H1 (cell line): ENCODE measurements at regions not wholly inside any gene's neighbourhood (a gene's known extent, or its start where the extent isn't known, plus 50 kb on each side); places are given as distances from the start of the nearest gene placed in this dataset.

Experiments used
- CTCF ChIA-PET: fragments of 300-600 bp; sonication (Branson Sonifier 250); formaldehyde crosslinking; loops from one replicate; lab custom pipeline; 2021; ENCODE audit not compliant: partially characterized antibody; lab: Charles Lee
- POLR2A ChIA-PET: fragments of 300-600 bp; sonication (Branson Sonifier 250); formaldehyde crosslinking; loops from one replicate; lab custom pipeline; 2021; ENCODE audit warnings: inconsistent platforms; ENCODE audit not compliant: partially characterized antibody; lab: Charles Lee
- DNase-seq, 2 experiments: peaks; one replicate each; pipeline versions ENCODE4 v3.0.0 to v3.0.0-alpha.2; 2010 to 2022; ENCODE audit warnings: low spot score in 2 of 2, low read depth in 1 of 2, mixed read lengths in 1 of 2
- FAIRE-seq: peaks from 2 replicates; lab custom pipeline; 2011; peaks lifted over from hg19 to GRCh38; lab: Jason Lieb, UNC
- H2AFZ ChIP-seq: 2 replicates; pipeline ENCODE4 v1.8.1; 2012; ENCODE audit warnings: low read length, inconsistent platforms
- H2AK5ac ChIP-seq: 2 replicates; pipeline ENCODE4 v1.6.1; 2013; ENCODE audit warnings: low read depth, low read length
- H2BK120ac ChIP-seq: replicated peaks from 2 replicates; pipeline ENCODE3; 2013; ENCODE audit warnings: low read depth, low read length, inconsistent platforms
- H2BK12ac ChIP-seq: 2 replicates; pipeline ENCODE4 v1.6.1; 2013; ENCODE audit warnings: low read depth, low read length
- H2BK15ac ChIP-seq: 2 replicates; pipeline ENCODE4 v1.6.1; 2013; ENCODE audit warnings: low read length
- H2BK20ac ChIP-seq: 2 replicates; pipeline ENCODE4 v1.6.1; 2013; ENCODE audit warnings: low read length
- H2BK5ac ChIP-seq: 2 replicates; pipeline ENCODE4 v1.6.1; 2013; ENCODE audit warnings: low read depth, low read length
- H3K14ac ChIP-seq: 2 replicates; pipeline ENCODE4 v1.6.1; 2013; ENCODE audit warnings: inconsistent platforms; ENCODE audit not compliant: insufficient read length
- H3K18ac ChIP-seq: 2 replicates; pipeline ENCODE4 v1.6.1; 2013; ENCODE audit warnings: low read length; ENCODE audit errors: extremely low read depth
- H3K23ac ChIP-seq: 2 replicates; pipeline ENCODE4 v1.6.1; 2013; ENCODE audit warnings: inconsistent platforms; ENCODE audit not compliant: insufficient read length
- H3K23me2 ChIP-seq: 2 replicates; pipeline ENCODE4 v1.6.1; 2013; ENCODE audit warnings: low read depth, low read length
- H3K27ac ChIP-seq: 2 replicates; pipeline ENCODE4 v1.6.1; 2011; ENCODE audit warnings: low read depth, low read length, inconsistent platforms
- H3K27me3 ChIP-seq, 4 experiments: replicated peaks in 1 of 4; 1 replicate in 1 of 4; 2 replicates in 3 of 4; pipeline versions ENCODE4 v1.6.1 to v1.8.1; 2011 to 2013; ENCODE audit warnings: low read length in 3 of 4, mild to moderate bottlenecking in 3 of 4, inconsistent platforms in 2 of 4, mixed read lengths in 2 of 4, moderate library complexity in 1 of 4; ENCODE audit not compliant: control insufficient read depth in 3 of 4, insufficient read depth in 3 of 4; ENCODE audit errors: extremely low read depth in 1 of 4
- H3K36me3 ChIP-seq, 4 experiments: 2 replicates each; pipeline versions ENCODE4 v1.6.1 to v1.8.1; 2011 to 2013; ENCODE audit warnings: mild to moderate bottlenecking in 4 of 4, low read length in 3 of 4, moderate library complexity in 2 of 4, control low read depth in 1 of 4, inconsistent platforms in 1 of 4; ENCODE audit not compliant: insufficient read depth in 4 of 4, control insufficient read depth in 2 of 4
- H3K4ac ChIP-seq: replicated peaks from 2 replicates; pipeline ENCODE3; 2013; ENCODE audit warnings: low read length, low read depth, mixed read lengths, inconsistent platforms; ENCODE audit not compliant: insufficient read length
- H3K4me1 ChIP-seq, 4 experiments: replicated peaks in 1 of 4; 1 replicate in 1 of 4; 2 replicates in 3 of 4; pipeline versions ENCODE4 v1.6.1 to v1.8.1; 2011 to 2013; ENCODE audit warnings: low read length in 3 of 4, inconsistent platforms in 2 of 4, mixed read lengths in 1 of 4; ENCODE audit not compliant: insufficient read depth in 4 of 4, control insufficient read depth in 3 of 4
- H3K4me2 ChIP-seq, 2 experiments: 2 replicates each; pipeline versions ENCODE4 v1.6.1 to v1.8.1; 2011 to 2013; ENCODE audit warnings: low read depth in 2 of 2, low read length in 2 of 2, control low read depth in 1 of 2, inconsistent platforms in 1 of 2, mild to moderate bottlenecking in 1 of 2; ENCODE audit not compliant: insufficient read depth in 1 of 2
- H3K4me3 ChIP-seq, 4 experiments: fragments of 200-600, 300-600 bp in 1 of 4; sonication (generic), shearing (Covaris generic), sonication (Bioruptor Twin) in 1 of 4; 2 replicates each; pipeline versions ENCODE4 v1.5.1 to v1.8.1; 2011 to 2016; ENCODE audit warnings: low read length in 4 of 4, low read depth in 3 of 4, control low read depth in 2 of 4, inconsistent platforms in 2 of 4, mild to moderate bottlenecking in 2 of 4, mixed read lengths in 1 of 4, moderate library complexity in 1 of 4; ENCODE audit not compliant: insufficient read depth in 2 of 4; ENCODE audit errors: extremely low read depth in 1 of 4
- H3K56ac ChIP-seq: replicated peaks from 2 replicates; pipeline ENCODE3; 2013; ENCODE audit warnings: low read depth, mild to moderate bottlenecking, mixed read lengths, low read length, inconsistent platforms; ENCODE audit not compliant: insufficient read length
- H3K79me1 ChIP-seq: 2 replicates; pipeline ENCODE4 v1.6.1; 2013; ENCODE audit warnings: low read depth, low read length, control low read depth
- H3K79me2 ChIP-seq, 2 experiments: 2 replicates each; pipeline versions ENCODE4 v1.6.1 to v1.8.1; 2012 to 2013; ENCODE audit warnings: low read length in 2 of 2, mild to moderate bottlenecking in 2 of 2, inconsistent platforms in 1 of 2; ENCODE audit not compliant: insufficient read depth in 2 of 2, control insufficient read depth in 1 of 2
- H3K9ac ChIP-seq, 4 experiments: replicated peaks in 1 of 4; 1 replicate in 1 of 4; 2 replicates in 3 of 4; pipeline versions ENCODE4 v1.6.1 to v1.8.1; 2011 to 2013; ENCODE audit warnings: low read depth in 3 of 4, low read length in 3 of 4, control low read depth in 2 of 4, mild to moderate bottlenecking in 2 of 4, moderate library complexity in 2 of 4, inconsistent platforms in 1 of 4; ENCODE audit errors: extremely low read depth in 1 of 4
- H3K9me3 ChIP-seq, 2 experiments: 2 replicates each; pipeline versions ENCODE4 v1.6.1 to v1.8.1; 2012 to 2013; ENCODE audit warnings: mild to moderate bottlenecking in 2 of 2, moderate library complexity in 2 of 2, control low read depth in 1 of 2, inconsistent platforms in 1 of 2, low read depth in 1 of 2, low read length in 1 of 2, mixed read lengths in 1 of 2; ENCODE audit not compliant: insufficient read depth in 2 of 2
- H4K20me1 ChIP-seq, 2 experiments: replicated peaks in 1 of 2; 2 replicates each; pipeline versions ENCODE3 to v1.8.1; 2011 to 2013; ENCODE audit warnings: inconsistent platforms in 2 of 2, low read length in 2 of 2, mild to moderate bottlenecking in 1 of 2; ENCODE audit not compliant: insufficient read depth in 2 of 2, control insufficient read depth in 1 of 2
- H4K5ac ChIP-seq: 2 replicates; pipeline ENCODE4 v1.6.1; 2013; ENCODE audit warnings: low read length, low read depth, mixed read lengths, inconsistent platforms; ENCODE audit not compliant: insufficient read length
- H4K8ac ChIP-seq: 2 replicates; pipeline ENCODE4 v1.8.0; 2013; ENCODE audit warnings: mild to moderate bottlenecking, moderate library complexity, low read length, inconsistent platforms; ENCODE audit not compliant: insufficient read depth; ENCODE audit errors: extremely low read depth
- H4K91ac ChIP-seq: replicated peaks from 2 replicates; pipeline ENCODE3; 2013; ENCODE audit warnings: low read length, mixed read lengths, inconsistent platforms; ENCODE audit not compliant: insufficient read length
- EGR1 ChIP-seq: IDR thresholded peaks from 2 replicates; pipeline ENCODE4 v1.6.1; 2011; ENCODE audit warnings: low read depth, low read length, borderline replicate concordance
- POLR2AphosphoS5 ChIP-seq: IDR thresholded peaks from 2 replicates; pipeline ENCODE4 v1.6.1; 2011; ENCODE audit warnings: low read depth, low read length
- SP2 ChIP-seq: IDR thresholded peaks from 2 replicates; pipeline ENCODE4 v1.6.1; 2012; ENCODE audit warnings: mild to moderate bottlenecking, low read length, inconsistent platforms
- YY1 ChIP-seq: IDR thresholded peaks from 2 replicates; pipeline ENCODE4 v1.6.1; 2011; ENCODE audit warnings: low read depth, mild to moderate bottlenecking, low read length
- WGBS, 2 experiments: shearing (Covaris generic) in 1 of 2; methylation state at CpG; one replicate each; pipeline versions ENCODE4 v1.1.6 to v1.1.7; 2013 to 2015; ENCODE audit warnings: low lambda C conversion rate in 2 of 2, mixed read lengths in 2 of 2, inconsistent platforms in 1 of 2, low coverage in 1 of 2, missing lambda C conversion rate in 1 of 2; ENCODE audit not compliant: insufficient replicate concordance in 2 of 2, insufficient coverage in 1 of 2, insufficient read length in 1 of 2; ENCODE audit errors: extremely low coverage in 1 of 2, missing lambda C conversion rate in 1 of 2; 5-methylcytosine and 5-hydroxymethylcytosine counted together
- TF ChIP-seq, protein P1 (sequence below): IDR thresholded peaks from 2 replicates; pipeline ENCODE4 v1.6.1; 2012; ENCODE audit warnings: inconsistent platforms
- TF ChIP-seq, protein P2 (sequence below): IDR thresholded peaks from 2 replicates; pipeline ENCODE4 v1.6.1; 2011; ENCODE audit warnings: low read length, improper control_type of control experiment
- TF ChIP-seq, protein P3 (sequence below), 3 experiments: IDR thresholded peaks; 1 replicate in 2 of 3; 2 replicates in 1 of 3; pipeline versions ENCODE4 v1.5.1 to v1.6.1; 2011; ENCODE audit warnings: low read length in 3 of 3, mild to moderate bottlenecking in 3 of 3, inconsistent platforms in 2 of 3, low read depth in 1 of 3, moderate library complexity in 1 of 3; ENCODE audit not compliant: insufficient read depth in 1 of 3; ENCODE audit errors: control extremely low read depth in 1 of 3

DNA sequence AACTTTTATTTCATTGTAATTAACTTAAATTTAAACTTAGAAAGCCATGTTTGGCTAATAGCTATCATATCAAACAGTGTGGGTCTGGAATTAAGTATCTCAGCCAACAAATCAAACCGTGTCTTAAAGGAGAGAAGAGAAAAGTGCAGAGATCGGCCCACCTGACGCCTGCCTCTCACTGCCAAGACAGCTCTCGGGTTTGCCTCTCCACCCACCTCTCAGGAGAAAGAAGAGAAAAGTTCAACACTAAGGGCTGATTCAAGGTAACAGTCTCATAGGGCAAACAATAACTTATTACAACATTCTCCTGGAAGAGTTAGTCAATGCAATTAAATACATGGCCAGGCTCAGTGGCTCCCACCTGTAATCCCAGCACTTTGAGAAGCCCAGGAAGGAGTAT, 64.8 kb upstream of the PRR20G start:
- FAIRE-seq: no peak
- H2BK120ac ChIP-seq: no peak overlapping the region
- H2BK15ac ChIP-seq: no peak overlapping the region
- no peak overlapping the region for H3K4ac ChIP-seq
- no peak overlapping the region for H3K14ac ChIP-seq
- no peaks in the 10 kb centered on the region; a peak in 1 of 7 replicates for H3K27me3 ChIP-seq
- TF ChIP-seq YY1: no peak
- no peak for TF ChIP-seq EGR1
- TF ChIP-seq, protein P1, sequence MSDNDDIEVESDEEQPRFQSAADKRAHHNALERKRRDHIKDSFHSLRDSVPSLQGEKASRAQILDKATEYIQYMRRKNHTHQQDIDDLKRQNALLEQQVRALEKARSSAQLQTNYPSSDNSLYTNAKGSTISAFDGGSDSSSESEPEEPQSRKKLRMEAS: no peak
- TF ChIP-seq, protein P2, sequence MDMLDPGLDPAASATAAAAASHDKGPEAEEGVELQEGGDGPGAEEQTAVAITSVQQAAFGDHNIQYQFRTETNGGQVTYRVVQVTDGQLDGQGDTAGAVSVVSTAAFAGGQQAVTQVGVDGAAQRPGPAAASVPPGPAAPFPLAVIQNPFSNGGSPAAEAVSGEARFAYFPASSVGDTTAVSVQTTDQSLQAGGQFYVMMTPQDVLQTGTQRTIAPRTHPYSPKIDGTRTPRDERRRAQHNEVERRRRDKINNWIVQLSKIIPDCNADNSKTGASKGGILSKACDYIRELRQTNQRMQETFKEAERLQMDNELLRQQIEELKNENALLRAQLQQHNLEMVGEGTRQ: no peak
- no peak for TF ChIP-seq POLR2AphosphoS5
- TF ChIP-seq SP2: no peak
- TF ChIP-seq, protein P3, sequence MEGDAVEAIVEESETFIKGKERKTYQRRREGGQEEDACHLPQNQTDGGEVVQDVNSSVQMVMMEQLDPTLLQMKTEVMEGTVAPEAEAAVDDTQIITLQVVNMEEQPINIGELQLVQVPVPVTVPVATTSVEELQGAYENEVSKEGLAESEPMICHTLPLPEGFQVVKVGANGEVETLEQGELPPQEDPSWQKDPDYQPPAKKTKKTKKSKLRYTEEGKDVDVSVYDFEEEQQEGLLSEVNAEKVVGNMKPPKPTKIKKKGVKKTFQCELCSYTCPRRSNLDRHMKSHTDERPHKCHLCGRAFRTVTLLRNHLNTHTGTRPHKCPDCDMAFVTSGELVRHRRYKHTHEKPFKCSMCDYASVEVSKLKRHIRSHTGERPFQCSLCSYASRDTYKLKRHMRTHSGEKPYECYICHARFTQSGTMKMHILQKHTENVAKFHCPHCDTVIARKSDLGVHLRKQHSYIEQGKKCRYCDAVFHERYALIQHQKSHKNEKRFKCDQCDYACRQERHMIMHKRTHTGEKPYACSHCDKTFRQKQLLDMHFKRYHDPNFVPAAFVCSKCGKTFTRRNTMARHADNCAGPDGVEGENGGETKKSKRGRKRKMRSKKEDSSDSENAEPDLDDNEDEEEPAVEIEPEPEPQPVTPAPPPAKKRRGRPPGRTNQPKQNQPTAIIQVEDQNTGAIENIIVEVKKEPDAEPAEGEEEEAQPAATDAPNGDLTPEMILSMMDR (IDR thresholded peaks at IDR 0.05; ENCODE audit: control extremely low read depth in 1 of 3, insufficient read depth in 1 of 3, low read depth in 1 of 3, low read length in 3 of 3): no peak
- TF ChIP-seq, all 59 proteins: peak for 0
- ChIA-PET CTCF (interaction anchor here (0.7 to 2.3 kb wide), 4 partner anchors 10 to 420 kb away, joined by 3 to 11 read pairs (median 6); no protein-coding TSS in a partner anchor), POLR2A (no interaction called here)
- H3K23ac ChIP-seq: no peak overlapping the region
- no peak overlapping the region for H2BK12ac ChIP-seq
- no peak overlapping the region for H4K91ac ChIP-seq
- H3K36me3 ChIP-seq: no peaks in the 10 kb centered on the region
- no peak overlapping the region for H2AK5ac ChIP-seq
- H3K9me3 ChIP-seq: peaks cover 19 to 20% of the 10 kb centered on the region in 2 experiments
- no peaks in the 10 kb centered on the region for H3K79me1 ChIP-seq
- no peak overlapping the region for H3K9ac ChIP-seq
- no peak overlapping the region for H3K56ac ChIP-seq
- H3K4me3 ChIP-seq: no peak overlapping the region
- no peak overlapping the region for H3K4me2 ChIP-seq
- no peak overlapping the region for H2AFZ ChIP-seq
- no peaks in the 10 kb centered on the region for H3K79me2 ChIP-seq
- DNase-seq: no peak
- peaks cover 2% of the 10 kb centered on the region; the same call in 1 of the 2 replicates for H3K23me2 ChIP-seq
- peaks cover 0 to 5% (median 0%) of the 10 kb centered on the region in 4 experiments; a peak in 2 of 7 replicates for H3K4me1 ChIP-seq
- H4K8ac ChIP-seq: no peak overlapping the region
- no peak overlapping the region for H2BK5ac ChIP-seq
- H3K18ac ChIP-seq: no peak overlapping the region
- 95% methylated on average over 4 of the region's 4 CpGs; no CpG with 5 or more reads in 1 of the 2 experiments for WGBS, 2 experiments
- no peaks in the 10 kb centered on the region for H4K20me1 ChIP-seq
- H4K5ac ChIP-seq: no peak overlapping the region
- no peak overlapping the region for H2BK20ac ChIP-seq
- H3K27ac ChIP-seq: no peak overlapping the region
